ELR (cell line): ENCODE measurements at regions not wholly inside any gene's neighbourhood (a gene's known extent, or its start where the extent isn't known, plus 50 kb on each side); places are given as distances from the start of the nearest gene placed in this dataset.
A peak's percentile ranks its signal among the peaks of the same experiment; 100 is the strongest.

Experiments
- DNase-seq: peaks from one replicate; pipeline ENCODE4 v3.0.0-alpha.2; 2015; ENCODE audit warnings: low read depth

DNA sequence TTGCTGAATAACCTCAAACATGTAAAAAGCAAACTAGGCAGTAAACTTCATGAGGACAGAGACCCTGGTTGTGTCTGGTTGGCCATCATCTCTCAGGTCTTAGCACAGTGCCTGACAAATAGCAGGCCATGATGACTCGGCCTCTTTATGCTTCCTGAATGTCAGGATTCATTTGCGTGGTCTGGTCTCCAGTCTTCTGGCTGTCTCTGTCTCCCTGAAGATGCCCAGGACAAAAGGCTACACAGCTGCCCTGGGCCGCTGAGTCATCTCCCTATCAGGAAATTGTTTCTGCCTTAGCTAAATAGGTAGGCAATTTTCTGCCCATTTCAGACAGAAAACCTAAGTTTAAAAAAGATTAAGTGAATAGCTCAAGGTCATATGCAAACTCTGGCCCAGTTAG, 84.1 kb upstream of the FNDC3A start:
- DNase-seq: peak; percentile 87

DNA sequence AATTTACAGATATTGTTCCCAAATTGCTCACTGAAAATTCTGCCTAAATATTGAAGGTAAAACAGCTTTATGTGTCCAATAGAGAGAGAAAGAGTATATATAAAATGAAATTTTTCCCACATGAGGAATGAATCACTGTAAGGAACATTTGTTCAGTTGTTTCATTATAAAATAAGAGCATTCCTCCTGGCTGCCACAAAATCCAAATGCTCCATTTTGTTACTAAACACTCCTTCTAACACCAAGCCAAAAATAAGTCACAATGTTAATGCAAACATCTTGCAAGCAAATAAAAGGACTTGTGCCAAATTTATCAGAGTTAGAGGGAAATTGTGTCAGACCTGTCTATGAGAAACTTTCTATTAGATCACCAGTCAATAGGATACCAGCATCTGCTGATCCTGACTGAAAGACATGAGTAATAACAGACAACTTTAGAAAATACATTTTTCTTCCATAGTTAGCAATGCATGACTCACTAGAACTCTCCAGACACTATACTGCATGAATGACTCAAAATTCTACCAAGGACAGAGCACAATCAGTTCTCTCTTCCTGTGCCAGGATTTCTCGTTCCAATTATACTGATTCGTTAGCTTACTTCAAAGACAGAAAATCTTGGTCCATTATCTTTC, 83.5 kb upstream of the FNDC3A start:
- DNase-seq: peak; percentile 97

DNA sequence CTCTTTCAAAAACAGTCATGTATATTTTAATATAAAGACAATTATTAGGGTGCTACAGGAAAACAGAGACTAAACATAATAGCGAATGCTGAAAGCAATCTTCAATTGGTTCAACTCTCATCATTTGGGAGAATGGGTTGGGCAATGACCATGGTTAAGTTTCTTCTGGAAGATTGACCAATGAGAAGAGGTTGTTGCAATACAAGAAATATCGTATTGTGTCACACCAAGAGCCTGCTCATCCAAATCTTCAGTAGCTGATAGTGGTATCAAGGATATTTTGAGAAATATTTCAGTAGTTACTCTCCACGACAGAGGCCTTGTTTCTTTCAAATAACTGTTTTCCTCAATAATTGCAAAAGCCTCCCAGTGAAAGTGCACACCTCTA, 83.0 kb upstream of the FNDC3A start:
- no peak for DNase-seq

DNA sequence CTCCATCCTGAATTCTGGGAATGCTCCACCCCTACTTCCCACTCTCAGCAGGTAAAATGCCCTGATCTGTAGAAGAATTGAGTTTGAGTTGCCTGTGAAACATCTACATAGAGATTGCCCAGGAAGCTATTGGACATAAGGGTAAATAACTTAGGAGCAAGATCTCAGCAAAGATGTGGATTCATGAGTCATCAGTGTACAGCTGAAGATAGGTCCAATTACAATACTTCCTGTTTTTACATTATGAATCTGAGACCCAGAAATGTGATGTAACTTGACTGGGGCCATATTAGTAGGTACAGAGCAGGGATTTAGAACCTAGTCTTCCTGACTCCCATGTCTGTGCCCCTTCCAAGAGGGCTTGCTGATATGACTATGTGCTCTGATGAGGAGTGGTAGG, 79.4 kb upstream of the FNDC3A start:
- peak; percentile 77 for DNase-seq

DNA sequence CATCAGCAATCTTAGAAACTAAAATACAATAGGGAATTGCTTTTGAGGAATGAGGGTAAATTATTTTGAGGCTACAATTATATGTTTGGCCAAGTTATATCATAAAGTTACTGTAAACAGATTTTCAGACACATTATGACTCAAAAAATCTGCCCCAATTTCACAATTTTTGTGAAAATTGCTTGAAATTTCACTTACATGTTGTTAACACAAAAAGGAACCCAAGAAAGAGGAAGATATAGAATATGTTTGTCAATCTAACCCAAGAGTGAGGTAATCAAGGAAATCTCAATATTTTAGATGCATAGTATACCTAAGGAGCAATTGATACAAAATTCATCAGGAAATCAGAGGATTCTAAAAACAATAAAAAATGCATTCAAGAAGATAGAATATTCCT, 73.9 kb upstream of the FNDC3A start:
- no peak for DNase-seq

DNA sequence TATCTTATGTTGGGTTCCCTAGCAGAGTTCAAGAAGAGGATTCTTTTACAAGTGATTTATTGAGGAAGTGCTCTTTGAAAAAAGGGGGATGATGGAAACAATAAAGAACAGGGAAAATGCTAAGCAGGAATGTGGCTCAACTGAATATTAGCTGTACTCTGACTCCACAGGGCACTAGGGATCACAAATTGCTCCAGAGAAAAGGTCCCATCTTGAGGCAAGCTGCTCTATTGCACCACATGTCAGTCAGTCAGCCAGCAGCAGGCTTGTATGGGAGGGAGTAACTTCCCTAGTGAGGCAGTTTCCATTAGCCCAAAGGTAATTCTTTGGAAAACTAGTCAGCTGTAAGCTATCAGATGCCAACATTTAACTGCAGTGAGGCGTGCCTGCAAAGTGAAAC, 73.3 kb upstream of the FNDC3A start:
- DNase-seq: peak; percentile 19

DNA sequence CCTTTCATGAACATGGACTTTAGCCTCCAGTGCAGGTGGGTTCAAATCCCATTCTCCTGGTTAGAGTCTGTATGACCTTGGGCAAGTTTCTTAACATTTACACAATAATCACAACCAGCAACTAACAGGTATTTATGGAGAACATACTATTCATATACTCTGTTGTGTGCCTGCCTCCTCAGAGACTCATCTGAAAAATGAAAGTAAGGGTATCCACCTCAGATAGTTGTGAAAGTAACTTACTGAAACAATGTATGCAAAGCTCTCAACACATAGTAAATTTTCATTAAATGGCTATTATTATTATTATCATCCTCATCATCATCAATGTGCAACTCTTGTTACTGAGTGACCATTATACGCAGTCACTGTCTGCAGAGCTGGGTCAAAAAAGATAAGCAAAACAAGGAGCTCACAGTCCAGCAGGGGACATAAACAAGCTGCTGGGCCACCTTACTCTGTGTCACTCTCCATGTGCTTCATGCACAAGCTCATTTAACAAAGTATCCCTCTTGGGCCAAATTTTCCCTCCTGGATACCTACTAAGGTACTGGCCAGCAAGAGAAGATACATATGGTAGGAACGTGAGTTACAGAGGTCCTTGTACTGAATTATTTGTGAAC, 70.9 kb upstream of the FNDC3A start:
- DNase-seq: no peak

DNA sequence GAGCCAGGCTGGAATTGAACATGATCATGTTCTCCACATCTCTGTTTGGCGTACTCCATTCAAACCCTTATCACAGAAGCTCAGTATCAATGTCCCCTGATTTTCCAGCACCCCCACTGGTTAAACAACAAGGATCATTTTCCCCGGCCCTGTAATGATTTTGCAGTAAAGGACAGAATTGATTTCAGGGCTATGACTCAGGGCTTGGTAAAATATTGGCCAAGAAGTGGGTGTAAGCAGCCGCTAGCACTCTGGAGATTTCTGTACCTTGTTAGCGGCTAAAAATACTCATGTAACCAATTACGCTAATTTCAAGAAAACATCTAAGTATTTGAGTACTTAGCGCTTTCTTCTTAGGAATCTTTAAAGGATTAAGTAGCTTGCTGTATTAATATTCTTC, 69.5 kb upstream of the FNDC3A start:
- no peak for DNase-seq

DNA sequence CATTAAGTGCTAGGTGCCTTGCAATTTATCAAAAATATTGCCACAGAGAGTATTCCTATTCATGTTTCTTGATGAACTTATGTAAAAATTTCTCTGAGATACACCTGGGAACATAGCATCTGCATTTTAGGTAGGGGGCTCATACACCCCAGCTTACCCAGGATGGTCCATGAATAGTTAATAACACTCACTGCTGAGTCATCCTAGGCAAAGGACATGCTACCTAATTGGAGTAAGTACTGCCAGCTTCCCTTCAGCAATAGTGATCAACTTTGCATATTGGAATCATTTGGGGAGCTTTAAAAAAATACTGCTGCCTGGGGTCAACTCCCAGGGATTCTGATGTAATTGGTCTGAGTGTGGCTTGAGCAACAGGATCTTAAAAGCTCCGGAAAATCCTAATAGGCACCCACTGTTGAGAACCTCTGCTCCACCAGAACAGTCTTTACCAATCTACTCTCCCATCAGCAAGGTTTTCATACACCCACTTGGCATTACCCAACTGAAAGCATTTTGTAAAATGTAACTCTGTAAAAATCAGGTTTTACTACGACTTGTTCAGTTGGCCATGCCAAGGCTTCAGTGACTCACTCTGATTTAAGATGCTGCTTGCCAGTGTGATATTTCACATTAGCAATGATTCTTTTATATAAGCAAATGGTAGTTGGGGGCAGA, 67.2 kb upstream of the FNDC3A start:
- DNase-seq: peak; percentile 34

DNA sequence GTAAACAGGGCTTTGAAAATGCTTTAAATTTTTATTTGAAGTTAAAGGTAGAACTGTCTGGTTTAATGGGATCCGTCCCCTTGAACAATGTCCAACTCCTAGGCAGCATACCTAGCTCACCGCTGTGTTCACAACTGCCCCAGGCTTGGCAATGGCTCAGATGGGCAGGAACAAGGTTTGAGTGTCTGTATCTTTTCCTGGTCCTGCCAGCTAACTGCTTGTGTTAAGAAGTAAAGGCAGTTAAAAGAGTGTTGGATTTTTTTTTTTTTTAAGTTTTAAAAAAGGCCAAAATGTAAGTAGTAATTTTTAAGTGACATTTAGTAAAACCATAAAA, 66.7 kb upstream of the FNDC3A start:
- no peak for DNase-seq

DNA sequence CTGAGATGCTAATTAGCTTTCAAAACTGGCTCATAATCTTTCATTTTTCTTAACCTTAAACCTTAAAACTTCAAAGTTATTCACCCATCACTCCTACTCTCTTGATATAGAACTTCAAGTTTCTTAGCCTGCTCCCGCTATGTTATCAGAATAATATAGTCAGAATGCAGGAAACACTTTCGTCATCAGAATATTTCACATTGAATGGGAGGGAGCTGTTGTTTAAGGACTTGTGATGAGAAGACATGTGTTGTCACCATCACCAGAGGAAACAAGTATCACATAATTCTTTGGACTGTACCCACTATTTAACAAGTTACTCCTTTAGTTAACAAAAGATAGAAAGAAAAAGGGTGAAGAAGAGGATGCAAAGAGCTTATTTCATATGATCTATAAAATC, 65.0 kb upstream of the FNDC3A start:
- DNase-seq: no peak

DNA sequence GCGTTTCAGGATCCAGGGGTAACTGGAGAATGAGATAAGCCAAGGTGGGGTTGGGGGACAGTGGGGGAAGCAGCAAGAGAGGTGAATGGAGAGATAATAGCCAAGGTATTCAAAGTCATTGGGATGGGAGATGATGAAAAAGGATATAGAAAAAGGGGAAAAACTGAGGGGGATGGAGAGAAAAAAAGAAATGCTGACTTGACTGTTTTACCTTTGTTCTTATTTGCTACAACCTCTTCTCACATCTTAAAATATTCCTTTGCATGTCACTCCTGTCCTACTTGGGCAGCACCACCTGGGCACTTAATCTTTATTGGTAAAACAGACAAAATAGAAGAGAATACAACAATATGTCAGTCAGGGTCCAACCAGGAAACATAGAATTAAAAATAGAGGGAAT, 56.0 kb upstream of the FNDC3A start:
- DNase-seq: no peak

DNA sequence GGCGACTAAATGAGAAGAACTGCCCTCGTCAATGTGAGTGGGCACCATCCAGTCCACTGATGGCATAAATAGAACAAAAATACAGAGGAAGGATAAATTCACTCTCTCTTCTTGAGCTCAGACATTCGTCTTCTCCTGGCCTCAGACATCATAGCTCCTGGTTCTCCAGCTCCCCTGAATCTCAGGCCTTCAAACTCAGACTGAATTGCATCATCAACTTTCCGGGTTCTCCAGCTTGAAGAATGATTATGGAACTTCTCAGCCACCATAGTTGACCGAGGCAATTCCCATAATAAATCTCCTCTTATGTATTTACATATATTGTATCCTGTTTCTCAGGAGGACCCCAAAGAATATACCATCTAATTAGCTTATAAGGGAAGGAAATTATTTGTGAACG, 55.0 kb upstream of the FNDC3A start:
- no peak for DNase-seq

DNA sequence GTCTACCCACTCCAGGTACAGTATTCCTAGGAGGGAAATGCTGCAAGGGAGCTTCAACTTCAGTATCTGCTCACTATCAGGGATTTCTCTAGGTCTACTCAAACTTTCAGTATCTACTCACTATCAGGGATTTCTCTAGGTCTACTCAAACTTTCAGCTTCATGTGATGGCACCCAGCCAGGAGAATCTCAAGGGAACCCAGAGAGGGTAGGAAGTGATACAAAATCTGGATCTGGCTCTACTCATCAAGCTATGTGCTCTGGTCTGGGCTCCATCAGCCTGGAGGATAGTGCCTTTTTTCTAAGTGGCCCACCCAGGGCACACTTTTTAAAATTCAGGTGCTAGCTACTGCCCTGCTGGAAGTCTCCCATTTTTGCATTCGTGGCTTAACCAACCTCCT, 52.3 kb upstream of the FNDC3A start:
- no peak for DNase-seq

DNA sequence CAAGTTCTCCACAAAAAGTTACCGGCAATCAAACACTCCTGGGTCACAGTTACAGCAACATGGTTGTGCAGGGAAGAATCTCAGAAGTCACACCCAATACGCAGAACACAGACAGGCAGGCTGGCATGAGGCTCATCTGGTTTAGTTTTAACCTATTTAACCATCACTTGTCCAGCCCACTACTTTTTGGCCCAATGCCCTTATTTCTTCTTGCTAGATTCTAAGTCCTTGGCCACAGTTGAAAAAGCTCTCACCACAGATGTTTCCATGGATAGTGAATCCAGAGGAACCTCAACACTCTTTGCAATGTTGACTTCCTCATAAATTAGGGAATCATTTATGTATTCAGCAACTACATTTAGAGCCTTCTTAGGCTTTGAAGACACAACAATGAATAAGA, 50.7 kb upstream of the FNDC3A start:
- DNase-seq: no peak
